ENCODE measurements at regions not wholly inside any gene's neighbourhood (a gene's known extent, or its start where the extent isn't known, plus 50 kb on each side); places are given as distances from the start of the nearest gene placed in this dataset.

DNA sequence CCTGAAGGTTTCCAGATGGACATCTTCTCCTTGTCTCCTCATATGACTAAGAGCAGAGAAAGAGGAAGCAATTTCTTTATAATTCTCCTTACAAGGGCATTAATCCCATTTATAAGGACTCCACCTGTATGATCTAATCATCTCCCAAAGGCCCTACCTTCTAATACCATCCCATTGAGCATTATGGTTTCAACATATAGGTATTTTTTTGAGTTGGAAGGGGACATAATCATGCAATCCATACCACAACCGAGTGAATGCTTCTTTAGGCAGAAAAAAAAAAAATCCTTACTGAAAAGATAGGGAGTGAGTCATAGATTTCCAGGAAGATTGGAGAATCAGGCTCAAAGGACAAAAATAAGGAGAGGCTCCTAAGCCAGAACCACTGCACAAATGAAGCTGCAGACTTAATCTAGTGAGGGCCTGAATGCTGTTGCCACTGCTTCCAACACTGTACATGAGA, 312.5 kb upstream of the HS3ST1 start:
- DNase-seq (ENCODE audit: low spot score) (no peak), ATAC-seq (no peak)

DNA sequence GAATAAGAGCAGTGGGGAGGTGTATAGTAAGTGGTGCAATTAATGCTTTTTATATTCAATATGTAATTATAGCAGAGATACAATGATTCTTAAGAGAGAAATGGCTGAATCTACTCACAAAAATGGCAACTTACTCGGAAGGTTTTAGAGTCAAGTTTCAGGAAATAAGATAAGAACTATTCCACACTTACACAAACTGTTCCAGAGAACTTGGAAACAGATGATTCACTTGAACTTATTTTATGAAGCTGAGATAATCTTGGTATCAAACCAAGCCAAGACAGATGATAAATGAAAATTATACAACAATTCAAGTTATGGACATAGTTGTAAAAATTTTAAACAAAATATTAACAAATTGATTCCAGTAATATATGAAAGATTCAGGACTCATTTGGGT, 311.3 kb upstream of the HS3ST1 start:
- ATAC-seq, result no peak
- DNase-seq (ENCODE audit: low spot score), result no peak

DNA sequence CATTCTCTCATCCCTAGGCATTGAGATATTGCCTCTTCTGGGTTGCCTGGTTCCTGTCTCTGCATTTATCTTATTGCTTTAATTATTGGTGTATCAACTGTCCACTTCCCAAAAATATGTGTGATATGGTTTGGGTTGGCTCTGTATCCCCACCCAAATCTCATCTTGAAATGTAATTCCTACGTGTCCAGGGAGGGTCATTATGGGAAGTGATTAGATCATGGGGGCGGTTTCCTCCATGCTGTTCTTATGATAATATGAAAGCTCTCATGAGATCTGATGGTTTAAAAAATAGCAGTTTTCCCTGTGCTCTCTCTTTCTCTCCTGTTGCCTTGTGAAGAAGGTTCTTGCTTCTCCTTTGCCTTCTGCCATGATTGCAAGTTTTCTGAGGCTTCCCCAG, 308.3 kb upstream of the HS3ST1 start:
- no peak for ATAC-seq
- no peak for DNase-seq (ENCODE audit: low spot score)

DNA sequence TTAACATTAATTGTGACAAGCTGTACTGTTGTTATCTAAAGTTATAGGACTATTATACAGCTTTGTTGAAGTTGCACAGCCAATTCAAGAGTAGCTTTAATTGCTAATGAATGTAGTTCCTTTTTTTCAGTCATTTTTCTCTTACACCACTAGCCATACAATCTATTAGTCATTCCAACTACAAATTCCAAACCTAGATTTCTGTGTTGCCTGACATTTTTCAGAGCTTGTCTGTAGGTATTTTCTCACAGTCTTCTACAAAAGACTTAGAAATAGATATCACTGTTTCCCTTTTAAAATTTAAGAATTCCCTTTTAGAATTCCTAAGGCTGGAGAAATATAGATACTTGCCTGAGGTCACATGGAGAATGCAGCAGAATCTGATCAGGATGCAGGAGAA, 307.0 kb upstream of the HS3ST1 start:
- DNase-seq (ENCODE audit: low spot score), result no peak
- ATAC-seq, result no peak

DNA sequence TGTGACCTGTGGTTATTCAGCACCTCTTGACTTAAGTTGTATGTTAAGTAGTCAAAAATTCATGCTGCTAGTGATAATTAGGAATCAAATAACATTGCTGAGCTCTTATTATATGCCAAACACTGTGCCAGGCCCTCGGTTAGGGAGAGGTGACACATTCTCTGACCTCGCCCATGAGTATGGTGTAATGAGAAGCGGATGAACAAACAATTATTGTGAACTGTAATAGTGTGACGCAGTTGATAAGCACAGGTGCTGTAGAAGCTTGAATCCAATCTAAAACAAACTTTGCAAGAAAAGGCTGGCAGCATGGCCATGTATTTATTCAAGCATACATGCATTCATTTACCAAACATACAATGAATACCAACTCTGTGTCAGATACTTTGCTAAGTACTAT, 303.5 kb upstream of the HS3ST1 start:
- DNase-seq (ENCODE audit: low spot score), result no peak
- ATAC-seq, result no peak

DNA sequence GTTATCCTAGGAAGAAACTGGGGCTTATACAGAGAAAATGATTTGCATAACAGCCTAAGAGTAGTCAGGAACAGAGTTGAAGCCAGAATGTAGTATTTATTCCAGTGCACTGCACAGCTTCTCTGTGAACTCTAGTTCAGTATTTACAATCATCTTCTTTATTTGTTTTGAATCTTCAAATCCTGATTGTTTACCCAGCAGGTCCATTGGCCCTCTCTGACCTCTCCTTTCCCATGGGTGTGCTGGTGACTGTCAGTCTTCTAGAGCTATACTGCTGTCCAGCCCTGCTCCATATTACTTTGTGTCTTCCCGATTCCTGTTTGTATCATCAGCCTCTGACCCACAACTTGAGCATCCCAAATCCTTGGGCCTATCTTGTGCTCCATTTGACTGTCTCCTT, 301.9 kb upstream of the HS3ST1 start:
- peak; percentile 22 for ATAC-seq
- no peak for DNase-seq (ENCODE audit: low spot score)

DNA sequence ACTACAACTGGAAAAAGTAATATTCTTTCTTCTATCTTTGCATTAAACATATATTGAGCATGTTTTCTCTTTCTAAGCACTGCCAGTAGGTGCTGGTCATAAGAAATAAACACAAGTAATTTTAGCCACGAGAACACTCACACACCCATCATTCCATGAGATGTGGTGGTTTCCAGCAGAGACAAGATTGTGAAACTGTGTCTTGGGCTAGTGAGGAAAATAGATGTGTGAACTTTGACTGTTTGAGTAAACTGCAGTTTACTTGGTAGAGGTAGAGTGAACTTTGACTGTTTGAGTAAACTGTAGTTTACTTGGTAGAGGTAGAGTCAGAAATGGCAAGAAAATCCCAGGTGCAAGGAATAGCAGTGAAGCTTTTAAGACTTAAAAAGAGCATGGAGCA, 300.9 kb upstream of the HS3ST1 start:
- DNase-seq (ENCODE audit: low spot score), result no peak

DNA sequence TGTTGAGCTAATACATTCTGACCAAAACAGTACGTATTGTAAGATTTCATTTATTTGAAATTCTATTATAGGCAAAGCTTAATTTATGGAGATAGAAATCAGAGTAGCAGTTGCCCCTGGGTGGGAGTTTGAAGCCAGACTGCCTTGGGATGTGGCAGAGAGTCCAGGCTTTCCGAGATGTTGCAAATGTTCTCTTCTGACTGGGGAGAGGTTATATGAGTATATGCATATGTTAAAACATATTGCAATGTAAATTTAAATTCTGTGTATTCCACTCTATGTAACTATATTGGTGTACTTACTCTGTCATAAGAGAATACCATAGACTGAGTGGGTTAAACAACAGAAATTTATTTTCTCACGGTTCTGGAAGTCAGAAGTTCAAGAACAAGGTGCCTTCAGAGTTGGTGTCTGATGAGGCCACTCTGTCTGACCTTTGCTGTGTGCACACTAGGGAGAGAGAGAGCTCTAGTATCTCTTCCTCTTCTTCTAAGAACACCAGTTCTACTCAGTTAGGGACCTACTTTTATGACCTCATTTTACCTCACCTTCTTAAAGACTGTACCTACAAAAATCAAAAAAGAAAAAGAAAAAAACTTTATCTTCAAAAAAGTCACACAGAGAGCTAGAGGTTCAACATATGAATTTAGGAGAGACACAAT, 299.3 kb upstream of the HS3ST1 start:
- ATAC-seq (no peak), DNase-seq (ENCODE audit: low spot score) (no peak)

More for the DNA sequence above, 300.9 kb upstream of the HS3ST1 start:
- ATAC-seq, result no peak

DNA sequence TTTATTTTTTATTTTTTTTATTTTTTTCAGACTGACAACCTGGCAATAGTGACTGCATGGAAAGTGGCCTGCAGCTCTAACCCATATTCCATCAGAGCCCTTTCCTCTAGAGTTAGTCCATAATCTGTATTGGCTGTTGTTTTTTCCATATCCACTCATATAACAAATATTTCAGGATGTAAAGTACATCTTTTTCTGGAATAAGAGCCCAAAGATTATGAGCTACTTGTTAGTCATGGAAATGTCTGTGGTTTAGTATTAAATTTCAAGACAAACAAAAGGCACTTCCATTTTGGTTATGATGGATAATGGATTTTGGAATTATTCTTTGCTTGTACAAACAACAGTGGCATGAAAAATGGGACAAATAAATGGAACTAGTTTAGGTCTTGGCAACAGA, 296.0 kb upstream of the HS3ST1 start:
- DNase-seq (ENCODE audit: low spot score), result no peak
- ATAC-seq, result no peak

DNA sequence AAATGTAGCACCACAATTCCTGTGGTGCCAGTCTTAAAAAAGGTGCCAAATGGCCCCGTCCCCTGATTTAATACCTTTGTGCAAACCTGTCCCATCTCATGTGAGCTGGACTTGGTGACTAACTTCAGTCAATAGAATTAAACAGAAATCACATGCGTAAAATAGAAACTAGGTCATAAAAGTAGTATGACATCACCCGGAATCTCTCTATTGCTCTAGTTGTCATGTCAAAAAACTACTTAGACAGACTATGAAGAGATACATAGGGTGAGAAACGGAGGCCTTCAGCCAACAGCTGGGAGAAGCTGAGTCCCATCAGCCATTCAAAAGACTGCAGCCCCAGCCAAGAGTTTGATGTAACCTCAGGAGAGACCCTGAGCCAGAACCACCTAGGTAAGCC, 293.5 kb upstream of the HS3ST1 start:
- DNase-seq (ENCODE audit: low spot score) (no peak), ATAC-seq (no peak)

DNA sequence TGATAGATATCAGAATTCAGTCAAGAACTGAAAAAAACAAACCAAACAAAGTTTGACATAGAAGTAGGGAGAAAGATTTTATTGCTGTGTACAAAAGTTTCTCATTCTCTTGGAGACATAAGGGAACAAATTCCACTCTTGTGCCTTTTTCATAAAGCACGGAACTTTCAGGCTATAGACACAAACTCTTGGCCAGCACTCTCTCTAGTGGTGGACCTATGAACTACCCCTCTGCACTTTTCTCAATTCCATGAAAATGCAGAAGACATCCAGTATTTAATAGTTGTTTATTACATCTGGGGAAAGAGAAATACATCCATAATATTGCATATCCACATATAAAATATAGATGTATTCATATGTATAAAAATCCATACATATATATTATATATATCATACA, 291.6 kb upstream of the HS3ST1 start:
- DNase-seq (ENCODE audit: low spot score) (no peak), ATAC-seq (peak; percentile 73)

DNA sequence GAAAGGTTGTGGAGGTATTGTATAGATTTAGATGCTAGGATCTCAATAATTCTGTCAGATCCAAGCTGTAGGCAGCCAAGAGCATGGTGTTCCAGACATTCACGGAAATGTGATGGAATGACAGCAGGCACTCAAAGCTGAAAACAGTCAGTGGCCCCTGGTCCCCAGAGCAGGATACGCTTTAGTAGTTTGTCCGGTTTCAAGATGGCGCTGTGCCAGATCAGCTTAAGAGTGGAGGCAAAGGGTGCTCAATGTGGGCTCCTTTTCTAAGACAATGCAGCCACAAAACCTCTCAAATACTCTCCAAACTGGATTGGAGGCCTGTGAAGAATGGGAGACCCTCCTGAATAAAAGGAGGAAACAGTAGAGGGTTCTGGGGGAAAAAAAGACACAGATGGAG, 291.2 kb upstream of the HS3ST1 start:
- ATAC-seq, result no peak
- no peak for DNase-seq (ENCODE audit: low spot score)

DNA sequence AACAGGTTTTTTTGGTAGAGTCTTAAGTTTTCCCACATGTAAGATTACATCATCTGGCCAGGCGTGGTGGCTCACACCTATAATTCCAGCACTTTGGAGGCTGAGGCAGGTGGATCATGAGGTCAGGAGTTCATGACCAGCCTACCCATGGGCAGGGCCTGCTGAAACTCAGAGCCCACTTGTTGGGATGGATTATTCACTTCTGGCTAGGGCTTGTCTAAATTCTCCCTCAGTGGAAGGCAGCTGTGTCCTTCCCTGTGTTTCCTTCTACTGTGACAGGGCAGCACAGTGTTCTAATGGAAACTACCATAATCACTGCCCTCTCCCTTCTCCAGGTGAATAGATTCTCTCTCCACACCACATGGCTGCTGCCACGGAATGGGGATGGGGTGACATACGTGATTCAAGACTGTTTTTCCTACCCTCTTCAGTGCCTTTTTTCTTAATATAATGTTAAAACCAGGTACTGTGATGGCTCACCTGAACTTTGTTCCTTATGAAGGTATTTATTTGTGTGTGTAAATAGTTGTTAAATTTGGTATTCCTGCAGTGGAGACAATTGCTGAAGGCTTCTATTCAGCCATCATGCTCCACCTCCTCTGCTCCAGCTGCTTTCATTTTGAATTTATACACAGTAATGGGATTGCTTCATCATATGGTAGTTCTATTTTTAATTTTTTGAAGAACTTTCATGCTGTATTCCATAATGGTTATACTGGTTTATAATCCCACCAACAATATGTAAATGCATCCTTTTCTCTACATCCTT, 287.2 kb upstream of the HS3ST1 start:
- DNase-seq (ENCODE audit: low spot score), result no peak
- no peak for ATAC-seq

DNA sequence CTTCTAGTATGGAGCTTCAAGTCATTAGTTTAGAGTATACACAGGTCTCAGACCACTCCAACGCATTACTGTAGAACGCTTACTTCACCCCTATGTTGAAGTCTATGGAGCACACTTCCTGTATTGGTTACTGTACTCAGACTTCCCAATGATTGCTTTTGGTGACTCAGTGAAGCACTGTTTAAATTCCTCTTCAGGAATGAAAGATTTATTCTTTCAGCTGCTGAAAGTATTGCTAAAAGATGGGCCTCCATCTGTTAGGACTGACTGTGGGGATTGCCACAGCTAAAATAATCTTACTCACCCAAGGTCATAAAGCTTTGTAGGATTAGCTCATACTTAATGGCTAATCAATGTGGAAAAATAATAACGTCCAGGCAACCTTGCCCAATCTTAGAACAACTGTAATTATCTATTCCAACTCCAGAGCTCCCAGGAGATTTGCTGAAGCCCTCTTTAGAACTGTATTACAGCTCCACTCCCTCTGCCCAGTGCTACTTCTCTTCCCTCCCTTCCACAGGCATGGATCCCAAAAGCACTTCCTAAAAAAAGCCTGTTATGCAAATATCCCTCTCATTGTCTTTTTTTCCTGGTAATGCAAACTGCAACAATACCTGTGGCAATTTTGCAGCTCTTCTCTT, 281.9 kb upstream of the HS3ST1 start:
- DNase-seq (ENCODE audit: low spot score) (no peak), ATAC-seq (no peak)

DNA sequence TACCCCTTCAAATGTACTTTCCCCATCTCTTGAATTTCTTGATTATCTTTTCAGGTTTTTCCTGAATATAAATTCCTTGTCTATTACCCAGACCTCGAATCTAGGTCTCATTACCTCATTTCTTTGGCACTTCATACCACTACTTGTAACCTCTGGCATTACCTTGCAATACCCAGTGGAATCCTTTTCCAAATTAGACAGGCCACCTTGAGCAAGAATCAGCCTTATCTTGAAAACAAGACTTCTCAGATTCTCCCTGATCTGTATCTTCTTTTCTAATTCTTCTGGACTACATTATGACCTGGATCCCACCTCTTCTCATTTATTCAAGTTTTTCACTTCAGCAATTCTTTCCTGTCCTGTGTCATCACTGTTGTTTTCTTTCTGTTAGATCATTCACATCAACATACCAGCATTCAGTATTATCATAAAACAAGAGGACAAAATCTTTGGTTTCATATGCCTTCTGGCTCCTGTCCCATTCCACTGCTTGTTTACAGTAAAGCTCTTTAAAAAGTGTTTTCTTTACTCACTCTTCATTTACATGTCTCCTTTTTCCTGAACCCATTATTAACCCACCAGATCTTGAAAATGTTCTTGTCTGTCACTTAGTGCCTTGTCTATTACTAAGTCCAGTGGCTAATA, 275.6 kb upstream of the HS3ST1 start:
- no peak for ATAC-seq

DNA sequence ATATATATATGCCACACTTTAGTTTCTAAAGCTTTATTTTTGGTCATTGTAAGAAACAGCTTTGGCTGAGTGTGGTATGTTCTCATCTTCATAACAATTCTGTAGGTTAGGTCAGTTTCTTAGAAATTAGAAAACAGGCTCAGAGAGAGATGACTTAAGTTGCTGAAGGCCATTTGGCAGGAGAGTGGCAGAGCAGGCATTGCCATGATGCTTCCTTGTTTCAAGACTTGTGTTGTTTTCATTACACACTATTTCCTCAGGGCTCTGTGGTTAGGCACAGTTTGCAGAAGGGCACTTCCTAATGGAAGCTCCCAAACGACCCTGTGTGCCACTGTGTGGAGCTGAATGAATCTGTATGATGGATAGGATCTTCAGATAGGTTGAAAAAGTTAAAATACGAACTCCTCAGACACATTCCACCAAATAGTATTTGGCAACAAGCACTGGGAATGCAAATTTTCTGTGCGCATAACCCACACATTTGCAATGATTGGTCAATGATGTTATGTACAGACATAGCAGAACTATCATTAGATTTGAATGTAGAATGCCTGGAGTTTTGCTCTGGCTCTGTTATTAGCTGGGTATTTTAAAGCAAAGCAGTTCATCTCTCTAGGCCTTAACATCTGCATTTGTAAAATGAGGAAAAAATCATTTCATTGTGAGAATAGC, 274.3 kb upstream of the HS3ST1 start:
- DNase-seq (ENCODE audit: low spot score) (no peak), ATAC-seq (no peak)

More for the DNA sequence above, 275.6 kb upstream of the HS3ST1 start:
- no peak for DNase-seq (ENCODE audit: low spot score)

DNA sequence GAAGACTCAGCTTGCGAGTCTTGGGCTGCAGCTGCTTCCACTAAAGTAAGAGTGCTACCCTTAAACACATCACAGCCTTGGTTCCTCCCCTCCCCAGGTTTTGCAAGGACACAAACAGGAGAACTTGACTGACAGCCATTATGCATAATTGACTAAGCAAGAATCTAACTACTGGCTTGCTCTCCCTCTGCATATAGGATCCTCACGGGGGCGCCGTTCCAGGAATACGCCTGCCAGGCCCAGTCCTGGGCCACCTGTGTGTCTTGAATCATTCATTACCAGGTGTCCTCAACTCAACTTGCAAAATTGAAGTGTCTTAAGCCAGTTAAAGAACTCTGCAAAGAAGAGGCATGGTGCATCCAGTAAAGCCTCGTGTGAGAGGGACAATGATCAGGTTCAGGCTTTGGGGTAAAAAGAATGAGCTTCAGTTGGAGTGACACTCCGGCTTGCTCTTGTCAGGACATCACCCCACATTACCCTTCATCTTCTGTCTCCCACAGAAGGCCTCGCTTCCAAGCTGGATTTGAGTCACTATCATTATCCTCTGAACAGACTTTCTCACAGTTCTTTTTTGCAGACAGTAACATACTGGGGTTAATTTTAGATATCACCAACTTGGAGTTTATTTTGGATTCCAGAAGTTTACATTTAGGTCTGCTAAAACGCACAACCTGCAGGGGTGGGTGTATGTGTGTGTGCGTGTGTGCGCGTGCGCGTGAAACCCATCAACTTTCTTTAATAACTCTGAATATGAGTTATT, 273.5 kb upstream of the HS3ST1 start:
- DNase-seq (ENCODE audit: low spot score), result no peak
- no peak for ATAC-seq

DNA sequence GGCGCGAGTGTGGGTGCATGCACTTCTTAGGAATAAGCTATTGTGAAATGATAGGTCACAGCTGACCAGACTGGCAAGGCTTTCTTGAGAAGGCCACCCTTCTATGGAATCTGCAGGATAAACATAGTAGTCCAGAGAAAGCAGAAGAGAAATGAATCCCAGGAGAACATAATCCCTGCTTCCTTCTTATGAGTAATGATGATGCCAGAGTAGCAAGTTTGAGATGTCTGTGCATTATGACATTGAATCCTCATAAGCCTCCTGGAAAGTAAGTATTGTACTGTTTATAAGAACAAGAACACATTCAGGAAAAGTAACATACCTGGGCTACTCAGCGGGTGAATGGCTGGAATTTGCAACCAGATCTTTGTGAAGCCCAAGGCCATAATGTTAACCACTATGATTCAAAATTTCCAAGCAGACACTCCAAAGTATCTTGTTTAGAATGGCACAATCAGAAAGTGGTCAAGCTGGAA, 272.1 kb upstream of the HS3ST1 start:
- DNase-seq (ENCODE audit: low spot score), result no peak
- ATAC-seq, result no peak

DNA sequence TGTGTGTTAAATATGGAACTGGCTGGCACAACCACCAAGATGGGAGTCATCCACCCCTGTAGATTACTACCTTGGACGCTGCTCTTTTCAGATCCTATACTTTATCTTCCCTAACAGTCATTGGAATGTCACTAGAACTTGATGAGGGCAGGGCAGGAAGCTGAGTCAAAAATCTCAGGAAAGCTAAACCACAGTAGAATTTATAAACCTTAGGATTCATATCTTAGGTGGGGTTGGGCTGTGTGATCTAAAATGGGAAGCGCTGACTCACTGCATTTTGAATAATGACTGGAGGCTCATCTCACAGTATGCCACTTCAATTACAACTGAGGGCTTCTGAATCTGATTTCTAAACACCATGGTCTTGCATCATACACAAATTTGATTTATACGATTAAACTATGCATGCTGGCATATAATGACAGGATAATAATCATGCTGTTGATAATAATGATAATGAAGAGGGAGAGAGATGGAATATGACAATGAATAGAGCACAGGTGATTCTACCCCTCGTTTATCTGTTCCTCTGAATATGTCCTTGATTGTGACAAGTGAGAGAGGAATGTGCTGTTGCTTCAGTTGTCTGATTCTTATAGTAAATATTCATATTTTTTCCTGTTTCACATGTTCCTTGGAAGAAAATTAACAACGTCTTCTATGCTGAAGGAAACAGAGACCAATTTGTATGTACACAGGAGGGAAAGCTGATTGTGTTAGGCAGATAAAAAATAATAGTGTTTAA, 270.3 kb upstream of the HS3ST1 start:
- ATAC-seq, result no peak
- DNase-seq (ENCODE audit: low spot score), result no peak

DNA sequence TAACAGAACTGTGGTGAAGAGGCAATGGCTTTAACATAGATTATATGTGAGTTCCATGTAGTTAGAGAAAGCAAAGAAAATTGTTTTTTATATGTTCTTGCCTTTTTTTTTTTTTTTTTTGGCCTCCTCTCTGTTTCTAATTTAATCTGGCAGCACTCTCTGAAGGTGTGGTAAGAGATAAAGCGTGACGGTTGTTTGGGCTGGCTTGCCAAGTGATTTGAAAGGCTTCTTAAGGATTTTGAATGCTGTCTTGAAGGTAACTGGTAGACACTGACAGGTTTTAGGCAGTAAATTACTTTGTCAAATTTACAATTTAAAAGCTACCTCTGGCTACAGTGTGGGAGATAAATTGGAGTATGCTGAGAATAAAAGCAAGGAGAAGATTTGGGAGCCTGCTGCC, 269.3 kb upstream of the HS3ST1 start:
- ATAC-seq (no peak), DNase-seq (ENCODE audit: low spot score) (no peak)
